Activated CD4-positive, alpha-beta memory T cell treated with anti-CD3 and anti-CD28 coated beads for 36 hours (primary cell): ENCODE measurements at regions not wholly inside any gene's neighbourhood (a gene's known extent, or its start where the extent isn't known, plus 50 kb on each side); places are given as distances from the start of the nearest gene placed in this dataset.

ENCODE experiments used
- CTCF ChIA-PET: fragments of 350-600 bp; sonication (Branson Sonifier 250); formaldehyde crosslinking; loops from one replicate; lab custom pipeline; 2021; ENCODE audit warnings: antibody characterized with exemption, inconsistent platforms; lab: Charles Lee
- POLR2A ChIA-PET: fragments of 350-600 bp; sonication (Branson Sonifier 250); formaldehyde crosslinking; loops from one replicate; lab custom pipeline; 2021; ENCODE audit warnings: antibody characterized with exemption; lab: Charles Lee
- DNase-seq: peaks from one replicate; pipeline ENCODE4 v3.0.0-alpha.2; 2020
- H3K27ac Mint-ChIP-seq: one replicate; pipeline ENCODE4 v1.8.0; 2021; ENCODE audit warnings: mixed read lengths
- H3K27me3 Mint-ChIP-seq: one replicate; pipeline ENCODE4 v1.8.0; 2021; ENCODE audit warnings: mixed read lengths
- H3K36me3 Mint-ChIP-seq: one replicate; pipeline ENCODE4 v1.8.0; 2021; ENCODE audit warnings: mixed read lengths
- H3K4me1 Mint-ChIP-seq: one replicate; pipeline ENCODE4 v1.8.0; 2021; ENCODE audit warnings: low read depth, mixed read lengths
- H3K4me3 Mint-ChIP-seq: one replicate; pipeline ENCODE4 v1.8.0; 2021; ENCODE audit warnings: mild to moderate bottlenecking, mixed read lengths
- H3K9me3 Mint-ChIP-seq: one replicate; pipeline ENCODE4 v1.8.0; 2021; ENCODE audit warnings: mixed read lengths
- intact Hi-C: fragments of 100-400 bp; cut with micrococcal nuclease; formaldehyde crosslinking; loops from one replicate; pipeline ENCODE4 v1.15.1; 2023

GRCh38 chr2:41502752-41503151 lies 545.1 kb upstream of the PKDCC start:
- Mint-ChIP-seq H3K4me1 (no peaks in the 10 kb centered on the region), H3K27ac (no peak overlapping the region), H3K27me3 (no peaks in the 10 kb centered on the region), H3K9me3 (peaks cover 18% of the 10 kb centered on the region), H3K4me3 (no peak overlapping the region), H3K36me3 (no peaks in the 10 kb centered on the region)
- no peak for DNase-seq
- intact Hi-C loops = no loop called here
- CTCF ChIA-PET = no interaction called here
- POLR2A ChIA-PET = no interaction called here

GRCh38 chr2:41504532-41504931 lies 543.3 kb upstream of the PKDCC start:
- POLR2A ChIA-PET = no interaction called here
- no peaks in the 10 kb centered on the region for H3K27me3 Mint-ChIP-seq
- CTCF ChIA-PET = no interaction called here
- no peaks in the 10 kb centered on the region for H3K4me1 Mint-ChIP-seq
- peaks cover 18% of the 10 kb centered on the region for H3K9me3 Mint-ChIP-seq
- no peaks in the 10 kb centered on the region for H3K36me3 Mint-ChIP-seq
- intact Hi-C loops = no loop called here
- DNase-seq = no peak
- no peak overlapping the region for H3K27ac Mint-ChIP-seq
- H3K4me3 Mint-ChIP-seq = no peak overlapping the region

GRCh38 chr2:41510108-41510507 lies 537.7 kb upstream of the PKDCC start:
- Mint-ChIP-seq H3K27me3 (no peaks in the 10 kb centered on the region), H3K36me3 (no peaks in the 10 kb centered on the region), H3K9me3 (no peaks in the 10 kb centered on the region), H3K4me1 (no peaks in the 10 kb centered on the region), H3K4me3 (no peak overlapping the region), H3K27ac (no peak overlapping the region)
- CTCF ChIA-PET = no interaction called here
- DNase-seq = no peak
- POLR2A ChIA-PET = no interaction called here
- intact Hi-C loops = no loop called here

- Mint-ChIP-seq H3K4me3 (no peak overlapping the region), H3K27me3 (no peaks in the 10 kb centered on the region), H3K36me3 (no peaks in the 10 kb centered on the region), H3K9me3 (no peaks in the 10 kb centered on the region), H3K4me1 (no peaks in the 10 kb centered on the region), H3K27ac (no peak overlapping the region)
- CTCF ChIA-PET = no interaction called here
- DNase-seq = no peak
- intact Hi-C loops = no loop called here
- POLR2A ChIA-PET = no interaction called here
These were observed 526.6 kb upstream of the PKDCC start for GRCh38 chr2:41521211-41521610.

GRCh38 chr2:41527525-41528323 lies 520.1 kb upstream of the PKDCC start:
- Mint-ChIP-seq H3K27ac (no peak overlapping the region), H3K4me1 (no peaks in the 10 kb centered on the region), H3K27me3 (no peaks in the 10 kb centered on the region), H3K4me3 (no peak overlapping the region), H3K9me3 (peaks cover 2% of the 10 kb centered on the region), H3K36me3 (no peaks in the 10 kb centered on the region)
- intact Hi-C loops = no loop called here
- DNase-seq = no peak
- POLR2A ChIA-PET = no interaction called here
- CTCF ChIA-PET = no interaction called here

- CTCF ChIA-PET = no interaction called here
- Mint-ChIP-seq H3K27me3 (no peaks in the 10 kb centered on the region), H3K4me3 (no peak overlapping the region), H3K36me3 (no peaks in the 10 kb centered on the region), H3K9me3 (peaks cover 13% of the 10 kb centered on the region), H3K27ac (no peak overlapping the region), H3K4me1 (no peaks in the 10 kb centered on the region)
- DNase-seq = no peak
- POLR2A ChIA-PET = no interaction called here
- intact Hi-C loops = no loop called here
These were observed 512.2 kb upstream of the PKDCC start for GRCh38 chr2:41535575-41535974.

GRCh38 chr2:41540272-41540998 lies 507.4 kb upstream of the PKDCC start:
- intact Hi-C loops = no loop called here
- DNase-seq = no peak
- H3K4me3 Mint-ChIP-seq = no peak overlapping the region

GRCh38 chr2:41543726-41544125 lies 504.1 kb upstream of the PKDCC start:
- intact Hi-C loops = no loop called here
- no peaks in the 10 kb centered on the region for H3K36me3 Mint-ChIP-seq
- no peak overlapping the region for H3K27ac Mint-ChIP-seq
- DNase-seq = no peak
- POLR2A ChIA-PET = no interaction called here
- H3K4me1 Mint-ChIP-seq = no peaks in the 10 kb centered on the region
- H3K4me3 Mint-ChIP-seq = no peak overlapping the region
- CTCF ChIA-PET = no interaction called here
- H3K9me3 Mint-ChIP-seq = no peaks in the 10 kb centered on the region
- H3K27me3 Mint-ChIP-seq = no peaks in the 10 kb centered on the region

More at GRCh38 chr2:41540272-41540998, 507.4 kb upstream of the PKDCC start:
- Mint-ChIP-seq H3K27ac (no peak overlapping the region), H3K9me3 (peaks cover 5% of the 10 kb centered on the region), H3K27me3 (no peaks in the 10 kb centered on the region), H3K4me1 (no peaks in the 10 kb centered on the region), H3K36me3 (no peaks in the 10 kb centered on the region)
- CTCF ChIA-PET = interaction anchor here (0.8 kb wide), 1 partner anchor 158 kb away, joined by 3 read pairs; no protein-coding TSS in a partner anchor
- POLR2A ChIA-PET = no interaction called here

GRCh38 chr2:41544709-41545108 lies 503.1 kb upstream of the PKDCC start:
- no peak for DNase-seq
- POLR2A ChIA-PET = no interaction called here
- intact Hi-C loops = no loop called here
- no peak overlapping the region for H3K4me3 Mint-ChIP-seq
- no peaks in the 10 kb centered on the region for H3K9me3 Mint-ChIP-seq
- no peak overlapping the region for H3K27ac Mint-ChIP-seq
- H3K4me1 Mint-ChIP-seq = no peaks in the 10 kb centered on the region
- H3K36me3 Mint-ChIP-seq = no peaks in the 10 kb centered on the region
- CTCF ChIA-PET = no interaction called here
- H3K27me3 Mint-ChIP-seq = no peaks in the 10 kb centered on the region

- H3K4me3 Mint-ChIP-seq = no peak overlapping the region
- intact Hi-C loops = no loop called here
- no peaks in the 10 kb centered on the region for H3K27me3 Mint-ChIP-seq
- no peak overlapping the region for H3K27ac Mint-ChIP-seq
- ChIA-PET CTCF (no interaction called here), POLR2A (no interaction called here)
- H3K36me3 Mint-ChIP-seq = no peaks in the 10 kb centered on the region
- DNase-seq = no peak
- no peaks in the 10 kb centered on the region for H3K4me1 Mint-ChIP-seq
- H3K9me3 Mint-ChIP-seq = no peaks in the 10 kb centered on the region
These were observed 501.8 kb upstream of the PKDCC start for GRCh38 chr2:41546031-41546430.

- H3K9me3 Mint-ChIP-seq = peaks cover 3% of the 10 kb centered on the region
- intact Hi-C loops = no loop called here
- no peak overlapping the region for H3K27ac Mint-ChIP-seq
- H3K27me3 Mint-ChIP-seq = no peaks in the 10 kb centered on the region
- H3K4me3 Mint-ChIP-seq = no peak overlapping the region
- H3K36me3 Mint-ChIP-seq = no peaks in the 10 kb centered on the region
- CTCF ChIA-PET = no interaction called here
- H3K4me1 Mint-ChIP-seq = no peaks in the 10 kb centered on the region
- DNase-seq = no peak
- POLR2A ChIA-PET = no interaction called here
These were observed 479.2 kb upstream of the PKDCC start for GRCh38 chr2:41568648-41569047.

- intact Hi-C loops = no loop called here
- no peak for DNase-seq
- H3K9me3 Mint-ChIP-seq = peaks cover 3% of the 10 kb centered on the region
- no peak overlapping the region for H3K27ac Mint-ChIP-seq
- no peaks in the 10 kb centered on the region for H3K36me3 Mint-ChIP-seq
- POLR2A ChIA-PET = no interaction called here
- CTCF ChIA-PET = no interaction called here
- H3K27me3 Mint-ChIP-seq = no peaks in the 10 kb centered on the region
- H3K4me1 Mint-ChIP-seq = no peaks in the 10 kb centered on the region
- H3K4me3 Mint-ChIP-seq = no peak overlapping the region
These were observed 475.7 kb upstream of the PKDCC start for GRCh38 chr2:41572154-41572553.

- H3K4me1 Mint-ChIP-seq = no peaks in the 10 kb centered on the region
- no peak overlapping the region for H3K4me3 Mint-ChIP-seq
- no peaks in the 10 kb centered on the region for H3K36me3 Mint-ChIP-seq
- CTCF ChIA-PET = no interaction called here
- no peaks in the 10 kb centered on the region for H3K9me3 Mint-ChIP-seq
- no peak overlapping the region for H3K27ac Mint-ChIP-seq
- peaks cover 2% of the 10 kb centered on the region for H3K27me3 Mint-ChIP-seq
- intact Hi-C loops = no loop called here
- DNase-seq = no peak
- POLR2A ChIA-PET = no interaction called here
These were observed 471.4 kb upstream of the PKDCC start for GRCh38 chr2:41576423-41576822.
